HepG2 (cell line): ENCODE measurements at regions not wholly inside any gene's neighbourhood (a gene's known extent, or its start where the extent isn't known, plus 50 kb on each side); places are given as distances from the start of the nearest gene placed in this dataset.

Experiments
- ARHGAP35 ChIP-seq: sonication (generic); formaldehyde crosslinking; IDR thresholded peaks from 2 replicates; pipeline ENCODE4 v1.9.0; 2022; ENCODE audit warnings: mild to moderate bottlenecking, inconsistent platforms, moderate library complexity, missing genetic modification reagents, borderline replicate concordance
- DZIP1 ChIP-seq: sonication (generic); formaldehyde crosslinking; IDR thresholded peaks from 2 replicates; pipeline ENCODE4 v1.5.0; 2020; ENCODE audit warnings: mild to moderate bottlenecking, missing genetic modification reagents
- HNF1A ChIP-seq, 2 experiments: sonication (generic) in 1 of 2; formaldehyde crosslinking in 1 of 2; IDR thresholded peaks; 2 replicates each; pipeline versions ENCODE4 v1.4.0 to v1.6.1; 2016 to 2020; ENCODE audit warnings: borderline replicate concordance in 1 of 2, low read depth in 1 of 2, mild to moderate bottlenecking in 1 of 2, missing genetic modification reagents in 1 of 2
- KAT8 ChIP-seq: IDR thresholded peaks from 2 replicates; pipeline ENCODE4 v1.6.1; 2016; ENCODE audit warnings: missing genetic modification reagents, missing compliant biosample characterization
- ZGPAT ChIP-seq: IDR thresholded peaks from 2 replicates; pipeline ENCODE4 v1.6.1; 2016; ENCODE audit warnings: mild to moderate bottlenecking
- ZNF205 ChIP-seq: IDR thresholded peaks from 2 replicates; pipeline ENCODE4 v1.6.1; 2018; ENCODE audit warnings: missing biosample characterization, missing genetic modification reagents
- ZNF512B ChIP-seq: sonication (generic); formaldehyde crosslinking; IDR thresholded peaks from 2 replicates; pipeline ENCODE4 v1.5.1; 2020; ENCODE audit warnings: missing genetic modification reagents, mild to moderate bottlenecking, borderline replicate concordance
- ZNF644 ChIP-seq: IDR thresholded peaks from 2 replicates; pipeline ENCODE4 v1.6.1; 2016; ENCODE audit warnings: low read depth
- ZNF713 ChIP-seq: sonication (generic); formaldehyde crosslinking; IDR thresholded peaks from 2 replicates; pipeline ENCODE4 v1.4.0; 2020; ENCODE audit warnings: mild to moderate bottlenecking, missing genetic modification reagents
- ZSCAN21 ChIP-seq: sonication (generic); formaldehyde crosslinking; IDR thresholded peaks from 2 replicates; pipeline ENCODE4 v1.8.0; 2022; ENCODE audit warnings: mild to moderate bottlenecking, missing genetic modification reagents, moderate library complexity, borderline replicate concordance

- no peak for TF ChIP-seq ZNF512B (CRISPR knock-in tag)
- TF ChIP-seq ARHGAP35 = no peak
- TF ChIP-seq KAT8 (CRISPR knock-in tag) = no peak
- no peak for TF ChIP-seq ZSCAN21 (CRISPR knock-in tag)
- no peak for TF ChIP-seq ZGPAT (CRISPR knock-in tag)
- TF ChIP-seq DZIP1 = no peak
- no peak for TF ChIP-seq HNF1A (IDR thresholded peaks at IDR 0.05; ENCODE audit: low read depth)
- no peak for TF ChIP-seq HNF1A (CRISPR knock-in tag; IDR thresholded peaks at IDR 0.05; ENCODE audit: borderline replicate concordance)
- TF ChIP-seq ZNF713 (CRISPR knock-in tag) = no peak
- TF ChIP-seq ZNF205 (CRISPR knock-in tag) = no peak
- TF ChIP-seq ZNF644 (CRISPR knock-in tag) = no peak
- TF ChIP-seq, all 625 proteins: peak for 0
These were observed 129.0 kb upstream of the CAMK1G start (continued) for GRCh38 chr1:209454340-209454994.
